GM12878 (cell line): ENCODE measurements at regions not wholly inside any gene's neighbourhood (a gene's known extent, or its start where the extent isn't known, plus 50 kb on each side); places are given as distances from the start of the nearest gene placed in this dataset.

Source experiments
- JUND ChIP-seq: IDR thresholded peaks from 2 replicates; pipeline ENCODE4 v1.6.1; 2012; ENCODE audit warnings: low read depth, mild to moderate bottlenecking, low read length, improper control_type of control experiment, moderate library complexity
- KDM1A ChIP-seq: fragments of 200-600 bp; sonication (generic); IDR thresholded peaks from 2 replicates; pipeline ENCODE4 v1.6.1; 2016; ENCODE audit warnings: borderline replicate concordance
- MYC ChIP-seq: IDR thresholded peaks from 2 replicates; pipeline ENCODE4 v1.6.1; 2011; ENCODE audit warnings: mild to moderate bottlenecking, low read length, moderate library complexity, inconsistent platforms; ENCODE audit not compliant: insufficient read depth, insufficient replicate concordance, insufficient read length, severe bottlenecking
- SIN3A ChIP-seq: IDR thresholded peaks from 2 replicates; pipeline ENCODE4 v1.6.1; 2012; ENCODE audit warnings: low read depth, low read length, improper control_type of control experiment
- YY1 ChIP-seq: IDR thresholded peaks from 2 replicates; pipeline ENCODE4 v1.6.1; 2011; ENCODE audit warnings: low read depth, mild to moderate bottlenecking, low read length
- ZZZ3 ChIP-seq: IDR thresholded peaks from 2 replicates; pipeline ENCODE4 v1.6.1; 2011; ENCODE audit warnings: low read depth; ENCODE audit not compliant: control insufficient read depth, insufficient read length
- TF ChIP-seq, protein P1 (sequence below), 3 experiments: IDR thresholded peaks in 2 of 3; conservative IDR thresholded peaks in 1 of 3; 2 replicates each; pipeline ENCODE4 v1.5.1; 2011; ENCODE audit warnings: low read depth in 3 of 3, low read length in 3 of 3, mild to moderate bottlenecking in 3 of 3, control low read depth in 2 of 3, moderate library complexity in 2 of 3, inconsistent platforms in 1 of 3, mixed read lengths in 1 of 3; ENCODE audit not compliant: control insufficient read depth in 2 of 3, insufficient read depth in 1 of 3; ENCODE audit errors: extremely low read depth in 1 of 3
- TF ChIP-seq, protein P2 (sequence below): IDR thresholded peaks from 2 replicates; pipeline ENCODE4 v1.6.1; 2012; ENCODE audit warnings: low read length, inconsistent platforms
- TF ChIP-seq, protein P3 (sequence below): IDR thresholded peaks from 2 replicates; pipeline ENCODE4 v1.6.1; 2012; ENCODE audit warnings: low read depth, low read length, improper control_type of control experiment
- TF ChIP-seq, protein P4 (sequence below): IDR thresholded peaks from 2 replicates; pipeline ENCODE4 v1.6.1; 2011; ENCODE audit warnings: borderline replicate concordance, low read depth, mild to moderate bottlenecking, moderate library complexity, mixed read lengths, low read length; ENCODE audit not compliant: insufficient read depth; ENCODE audit errors: extremely low read length

DNA sequence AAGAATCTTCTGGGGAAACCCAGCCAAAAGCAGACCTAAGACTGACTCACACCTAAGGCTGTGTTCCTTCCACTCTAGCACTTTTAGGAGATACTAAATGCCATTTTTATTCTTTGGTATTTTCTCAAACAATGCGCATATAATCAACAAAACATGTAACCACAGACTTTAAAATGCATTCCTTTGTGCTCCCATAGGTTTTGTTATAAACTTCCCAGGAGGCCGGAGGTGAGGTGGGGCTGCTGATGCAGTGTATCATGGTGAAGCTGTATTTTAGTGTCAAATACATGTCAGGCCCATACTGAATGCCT, 155.2 kb downstream of the BTBD3 start:
- TF ChIP-seq, protein P1, sequence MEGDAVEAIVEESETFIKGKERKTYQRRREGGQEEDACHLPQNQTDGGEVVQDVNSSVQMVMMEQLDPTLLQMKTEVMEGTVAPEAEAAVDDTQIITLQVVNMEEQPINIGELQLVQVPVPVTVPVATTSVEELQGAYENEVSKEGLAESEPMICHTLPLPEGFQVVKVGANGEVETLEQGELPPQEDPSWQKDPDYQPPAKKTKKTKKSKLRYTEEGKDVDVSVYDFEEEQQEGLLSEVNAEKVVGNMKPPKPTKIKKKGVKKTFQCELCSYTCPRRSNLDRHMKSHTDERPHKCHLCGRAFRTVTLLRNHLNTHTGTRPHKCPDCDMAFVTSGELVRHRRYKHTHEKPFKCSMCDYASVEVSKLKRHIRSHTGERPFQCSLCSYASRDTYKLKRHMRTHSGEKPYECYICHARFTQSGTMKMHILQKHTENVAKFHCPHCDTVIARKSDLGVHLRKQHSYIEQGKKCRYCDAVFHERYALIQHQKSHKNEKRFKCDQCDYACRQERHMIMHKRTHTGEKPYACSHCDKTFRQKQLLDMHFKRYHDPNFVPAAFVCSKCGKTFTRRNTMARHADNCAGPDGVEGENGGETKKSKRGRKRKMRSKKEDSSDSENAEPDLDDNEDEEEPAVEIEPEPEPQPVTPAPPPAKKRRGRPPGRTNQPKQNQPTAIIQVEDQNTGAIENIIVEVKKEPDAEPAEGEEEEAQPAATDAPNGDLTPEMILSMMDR (IDR thresholded peaks at IDR 0.05 in 2 of 3, conservative IDR thresholded peaks at IDR 0.05 in 1 of 3; ENCODE audit: control insufficient read depth in 2 of 3, extremely low read depth in 1 of 3, insufficient read depth in 1 of 3, low read depth in 3 of 3, low read length in 3 of 3), result no peak
- TF ChIP-seq, protein P2, sequence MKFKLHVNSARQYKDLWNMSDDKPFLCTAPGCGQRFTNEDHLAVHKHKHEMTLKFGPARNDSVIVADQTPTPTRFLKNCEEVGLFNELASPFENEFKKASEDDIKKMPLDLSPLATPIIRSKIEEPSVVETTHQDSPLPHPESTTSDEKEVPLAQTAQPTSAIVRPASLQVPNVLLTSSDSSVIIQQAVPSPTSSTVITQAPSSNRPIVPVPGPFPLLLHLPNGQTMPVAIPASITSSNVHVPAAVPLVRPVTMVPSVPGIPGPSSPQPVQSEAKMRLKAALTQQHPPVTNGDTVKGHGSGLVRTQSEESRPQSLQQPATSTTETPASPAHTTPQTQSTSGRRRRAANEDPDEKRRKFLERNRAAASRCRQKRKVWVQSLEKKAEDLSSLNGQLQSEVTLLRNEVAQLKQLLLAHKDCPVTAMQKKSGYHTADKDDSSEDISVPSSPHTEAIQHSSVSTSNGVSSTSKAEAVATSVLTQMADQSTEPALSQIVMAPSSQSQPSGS, result no peak
- TF ChIP-seq, protein P3, sequence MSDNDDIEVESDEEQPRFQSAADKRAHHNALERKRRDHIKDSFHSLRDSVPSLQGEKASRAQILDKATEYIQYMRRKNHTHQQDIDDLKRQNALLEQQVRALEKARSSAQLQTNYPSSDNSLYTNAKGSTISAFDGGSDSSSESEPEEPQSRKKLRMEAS, result no peak
- TF ChIP-seq SIN3A (no peak), MYC (no peak), ZZZ3 (no peak), YY1 (no peak), KDM1A (no peak), JUND (no peak)
- TF ChIP-seq, protein P4, sequence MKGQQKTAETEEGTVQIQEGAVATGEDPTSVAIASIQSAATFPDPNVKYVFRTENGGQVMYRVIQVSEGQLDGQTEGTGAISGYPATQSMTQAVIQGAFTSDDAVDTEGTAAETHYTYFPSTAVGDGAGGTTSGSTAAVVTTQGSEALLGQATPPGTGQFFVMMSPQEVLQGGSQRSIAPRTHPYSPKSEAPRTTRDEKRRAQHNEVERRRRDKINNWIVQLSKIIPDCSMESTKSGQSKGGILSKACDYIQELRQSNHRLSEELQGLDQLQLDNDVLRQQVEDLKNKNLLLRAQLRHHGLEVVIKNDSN, result no peak
